DOHH2 (cell line): ENCODE measurements at regions not wholly inside any gene's neighbourhood (a gene's known extent, or its start where the extent isn't known, plus 50 kb on each side); places are given as distances from the start of the nearest gene placed in this dataset.

Source experiments
- EZH2phosphoT487 ChIP-seq: fragments of 200-600 bp; sonication (generic); IDR thresholded peaks from 2 replicates; pipeline ENCODE4 v1.6.1; 2017; ENCODE audit warnings: borderline replicate concordance, mild to moderate bottlenecking, antibody characterized with exemption, low read length, moderate library complexity, mixed read lengths
- TF ChIP-seq, protein P1 (sequence below): fragments of 200-600 bp; sonication (generic); IDR thresholded peaks from one replicate; pipeline ENCODE4 v1.5.1; 2014; ENCODE audit warnings: antibody characterized with exemption, mild to moderate bottlenecking, low read depth, low read length; ENCODE audit not compliant: poor library complexity, severe bottlenecking

DNA sequence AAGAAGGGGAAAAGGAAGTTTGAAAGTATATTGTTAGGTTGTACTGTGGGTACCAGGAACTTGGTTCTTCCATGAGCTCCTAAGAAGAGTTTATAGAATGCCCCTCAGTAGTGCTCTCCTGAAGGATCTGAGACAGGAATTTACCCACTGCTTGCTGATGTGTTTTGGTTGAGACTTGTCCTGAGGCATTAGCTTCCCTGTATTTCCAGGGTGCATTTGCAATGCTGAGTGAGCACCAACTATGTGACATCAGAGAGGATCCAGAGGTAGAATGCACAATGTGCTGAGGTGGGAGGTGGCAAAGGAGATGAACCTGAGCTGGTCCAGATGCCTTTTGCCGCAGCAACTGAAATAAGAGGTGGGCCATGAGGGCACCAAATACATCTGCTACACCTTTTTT, 64.3 kb upstream of the LRRC3B start:
- TF ChIP-seq, protein P1, sequence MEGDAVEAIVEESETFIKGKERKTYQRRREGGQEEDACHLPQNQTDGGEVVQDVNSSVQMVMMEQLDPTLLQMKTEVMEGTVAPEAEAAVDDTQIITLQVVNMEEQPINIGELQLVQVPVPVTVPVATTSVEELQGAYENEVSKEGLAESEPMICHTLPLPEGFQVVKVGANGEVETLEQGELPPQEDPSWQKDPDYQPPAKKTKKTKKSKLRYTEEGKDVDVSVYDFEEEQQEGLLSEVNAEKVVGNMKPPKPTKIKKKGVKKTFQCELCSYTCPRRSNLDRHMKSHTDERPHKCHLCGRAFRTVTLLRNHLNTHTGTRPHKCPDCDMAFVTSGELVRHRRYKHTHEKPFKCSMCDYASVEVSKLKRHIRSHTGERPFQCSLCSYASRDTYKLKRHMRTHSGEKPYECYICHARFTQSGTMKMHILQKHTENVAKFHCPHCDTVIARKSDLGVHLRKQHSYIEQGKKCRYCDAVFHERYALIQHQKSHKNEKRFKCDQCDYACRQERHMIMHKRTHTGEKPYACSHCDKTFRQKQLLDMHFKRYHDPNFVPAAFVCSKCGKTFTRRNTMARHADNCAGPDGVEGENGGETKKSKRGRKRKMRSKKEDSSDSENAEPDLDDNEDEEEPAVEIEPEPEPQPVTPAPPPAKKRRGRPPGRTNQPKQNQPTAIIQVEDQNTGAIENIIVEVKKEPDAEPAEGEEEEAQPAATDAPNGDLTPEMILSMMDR: no peak
- no peak for TF ChIP-seq EZH2phosphoT487
